Stimulated activated CD4-positive, alpha-beta T cell treated with anti-CD3 and anti-CD28 coated beads, Interleukin-4, amount 100 ng/mL, for 1 hour (primary cell): ENCODE measurements at regions not wholly inside any gene's neighbourhood (a gene's known extent, or its start where the extent isn't known, plus 50 kb on each side); places are given as distances from the start of the nearest gene placed in this dataset.

Experiments used
- DNase-seq: peaks from one replicate; pipeline ENCODE4 v3.0.0-alpha.2; 2020

GRCh38 chr4:54547299-54548097 lies 110.3 kb upstream of the KIT start:
- DNase-seq, result no peak

DNA sequence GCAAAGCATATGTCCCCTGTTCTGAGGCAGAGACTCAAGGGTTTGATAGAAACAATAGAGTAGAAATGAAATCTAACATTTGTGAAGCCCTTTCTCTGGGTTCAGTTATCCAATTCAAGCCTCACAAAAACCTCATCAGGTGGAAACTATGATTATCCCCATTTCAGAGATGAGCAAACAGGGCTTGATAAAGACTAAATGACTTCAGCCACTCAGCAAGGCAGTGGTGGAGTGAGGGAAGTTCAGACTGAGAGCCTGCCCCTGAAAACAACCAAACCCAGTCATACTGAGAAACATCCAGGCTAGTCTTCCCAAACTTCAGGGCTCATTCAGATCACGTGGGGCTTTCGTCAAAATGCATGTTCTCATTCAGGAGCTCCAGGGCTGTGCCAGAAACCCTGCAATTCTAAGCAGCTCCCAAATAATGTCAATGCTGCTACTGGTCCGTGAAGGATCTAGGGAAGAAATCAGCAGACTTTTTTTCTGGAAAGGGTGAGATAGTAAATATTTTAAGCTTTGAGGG lies 109.6 kb upstream of the KIT start:
- DNase-seq, result no peak

GRCh38 chr4:54548831-54549460 lies 108.8 kb upstream of the KIT start:
- DNase-seq, result no peak

DNA sequence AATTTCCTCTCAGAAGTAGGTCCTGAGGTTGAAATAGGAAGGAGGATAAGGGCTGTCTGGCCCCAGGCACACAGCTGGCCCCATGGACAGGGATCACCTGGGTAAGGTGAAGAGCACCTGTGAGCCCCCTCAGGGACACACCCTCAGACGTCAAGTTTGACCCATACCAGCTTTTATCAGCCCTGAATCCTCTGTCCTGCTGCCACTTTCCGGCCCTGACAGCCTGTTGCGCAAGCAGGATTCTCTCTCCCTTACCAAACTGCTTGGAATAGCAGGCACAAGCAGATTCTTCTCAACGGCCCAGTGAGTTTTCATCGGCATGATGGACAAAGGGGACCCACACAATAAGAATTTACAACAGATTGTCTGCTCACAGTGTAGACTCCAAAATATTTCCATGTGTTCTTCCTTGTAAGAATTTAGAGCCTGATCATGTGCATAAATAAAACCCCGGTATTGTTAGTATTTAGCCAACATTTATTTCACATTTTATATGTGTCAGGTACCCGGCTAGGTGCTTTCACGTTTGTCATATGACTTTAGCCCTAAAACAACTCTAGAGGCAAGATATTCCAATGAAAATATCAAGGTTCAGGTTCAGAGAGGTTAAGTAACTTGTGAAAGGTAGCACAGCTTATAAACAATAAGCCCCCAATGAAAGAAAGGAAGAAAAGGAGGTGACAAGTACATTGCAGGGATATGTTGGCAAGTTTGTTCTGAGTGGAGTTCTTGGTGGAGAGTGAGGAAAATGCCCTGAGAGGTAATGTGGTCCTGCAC lies 107.2 kb upstream of the KIT start:
- DNase-seq, result no peak

DNA sequence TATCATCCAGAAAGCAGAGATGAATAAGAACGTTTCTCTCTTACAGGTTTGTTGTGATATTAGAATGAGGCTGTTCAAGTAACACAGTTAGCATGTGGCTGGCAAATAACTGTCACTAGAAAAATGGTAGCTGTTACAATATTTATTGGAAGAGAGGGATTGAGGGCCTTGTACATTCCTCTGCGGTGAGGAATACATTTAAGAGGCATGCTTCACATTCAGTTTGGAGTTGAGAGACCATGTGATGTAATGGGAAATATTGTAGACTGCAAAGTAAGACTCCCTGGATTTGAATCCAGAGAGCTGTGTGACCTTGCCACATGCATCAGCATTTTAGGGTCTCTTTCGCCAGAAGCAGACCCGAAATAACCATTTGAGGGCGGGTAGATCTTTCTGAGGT lies 104.8 kb upstream of the KIT start:
- no peak for DNase-seq

DNA sequence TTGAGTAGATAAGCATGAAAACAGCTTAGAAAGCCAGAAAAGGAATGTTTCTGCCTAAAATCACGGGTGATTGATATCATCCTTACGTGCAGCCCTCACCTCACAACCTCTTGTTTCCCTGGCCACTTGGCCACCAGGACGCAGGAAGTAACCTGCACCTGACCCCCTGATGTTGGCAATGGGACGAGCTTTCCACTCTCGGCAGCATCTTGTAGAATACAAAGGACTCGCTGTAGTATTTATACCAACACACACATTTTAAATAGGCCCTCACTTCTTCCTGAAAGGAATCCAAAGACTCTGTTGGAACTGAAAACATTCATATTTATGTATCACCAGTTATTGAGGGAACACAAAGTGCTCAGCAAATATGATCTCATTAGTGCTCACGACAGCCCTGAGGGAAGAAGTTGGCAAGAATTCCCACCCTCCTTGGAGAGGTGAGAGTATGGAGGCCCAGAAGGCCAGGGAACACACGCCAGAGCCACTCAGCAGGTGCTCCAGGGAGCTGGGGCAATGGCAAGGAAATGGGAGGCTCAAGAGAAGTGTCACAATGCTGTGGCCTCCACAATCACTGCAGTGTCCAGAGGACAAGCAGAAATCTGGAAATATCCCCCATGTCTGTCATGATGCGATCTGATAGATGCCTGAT lies 103.3 kb upstream of the KIT start:
- no peak for DNase-seq

- DNase-seq, result no peak
These were observed 101.7 kb upstream of the KIT start for GRCh38 chr4:54556051-54556450.

DNA sequence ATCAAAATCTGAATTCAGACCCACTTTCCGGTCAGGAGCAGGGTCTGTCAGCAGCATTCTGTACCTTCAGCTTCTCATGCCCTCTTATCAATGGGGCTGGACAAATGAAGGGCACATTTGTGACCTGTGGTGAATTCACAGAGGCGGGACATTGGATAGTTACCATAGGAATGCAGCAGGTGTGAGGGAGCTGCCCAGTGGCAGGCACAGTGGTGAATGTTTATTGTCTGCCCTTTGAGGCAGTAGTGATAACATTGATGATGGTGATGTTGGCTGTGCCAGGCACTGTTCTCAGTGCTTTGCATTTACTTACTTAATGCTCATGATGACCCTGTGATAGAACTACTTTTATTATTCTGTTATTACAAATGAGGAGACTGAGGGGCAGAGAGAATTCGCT lies 101.2 kb upstream of the KIT start:
- DNase-seq, result no peak

DNA sequence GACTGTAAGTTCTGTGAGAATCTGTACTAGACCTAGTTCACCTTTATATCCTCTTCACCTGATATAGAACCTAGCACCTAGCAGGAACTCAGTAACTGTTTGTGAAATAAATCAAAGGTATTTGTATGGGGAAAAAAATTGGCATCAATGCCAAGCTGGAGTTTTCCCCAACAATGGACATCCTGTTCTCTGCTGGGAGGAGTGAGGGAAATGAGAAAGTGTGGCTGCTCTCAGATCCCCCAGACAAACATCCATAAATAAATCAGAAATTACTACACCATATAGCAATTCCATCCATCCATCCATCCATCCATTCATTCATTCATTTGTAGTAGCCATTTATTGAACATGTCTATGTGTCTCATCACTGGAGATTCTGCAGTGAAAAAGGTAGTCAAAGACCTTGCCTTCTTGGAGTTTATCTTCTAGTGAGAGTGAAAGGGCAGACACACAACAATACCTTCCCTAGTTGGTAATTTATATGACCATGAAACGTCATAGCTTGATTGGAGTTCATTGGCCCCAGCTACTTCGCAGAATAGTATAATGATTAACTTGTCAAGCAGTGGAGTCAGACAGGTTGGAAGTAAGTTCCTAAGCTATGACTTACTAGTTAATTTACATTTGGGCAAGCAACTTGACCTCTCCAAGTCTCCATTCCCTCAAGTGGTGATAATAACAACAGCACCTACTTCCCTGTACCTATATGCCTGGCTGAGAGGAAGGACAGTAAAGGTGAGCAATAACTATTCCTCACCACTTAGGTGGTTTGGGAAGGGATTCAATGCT lies 98.7 kb upstream of the KIT start:
- DNase-seq, result no peak

- no peak for DNase-seq
These were observed 97.2 kb upstream of the KIT start for GRCh38 chr4:54560513-54560912.

- no peak for DNase-seq
These were observed 95.8 kb upstream of the KIT start for GRCh38 chr4:54561940-54562339.

DNA sequence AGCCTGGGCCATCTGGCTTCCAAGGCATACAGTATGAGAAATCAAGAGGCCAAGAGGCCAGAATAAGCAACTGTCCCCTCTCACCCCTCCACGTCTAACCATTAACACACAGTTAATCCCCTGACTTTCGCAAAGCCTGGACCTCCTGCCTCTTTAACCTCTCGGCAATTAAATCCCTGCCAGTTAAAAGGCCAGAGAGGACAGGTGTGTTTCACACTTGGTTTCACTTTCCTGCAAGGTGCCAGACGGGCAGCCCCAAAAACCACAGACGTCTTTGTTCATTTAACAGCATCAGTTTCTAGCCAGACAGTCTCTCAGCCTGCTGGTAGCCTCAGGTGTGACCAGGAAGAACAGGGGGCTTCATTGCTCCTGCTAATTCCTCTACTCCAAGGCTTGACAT lies 91.1 kb upstream of the KIT start:
- DNase-seq, result no peak

DNA sequence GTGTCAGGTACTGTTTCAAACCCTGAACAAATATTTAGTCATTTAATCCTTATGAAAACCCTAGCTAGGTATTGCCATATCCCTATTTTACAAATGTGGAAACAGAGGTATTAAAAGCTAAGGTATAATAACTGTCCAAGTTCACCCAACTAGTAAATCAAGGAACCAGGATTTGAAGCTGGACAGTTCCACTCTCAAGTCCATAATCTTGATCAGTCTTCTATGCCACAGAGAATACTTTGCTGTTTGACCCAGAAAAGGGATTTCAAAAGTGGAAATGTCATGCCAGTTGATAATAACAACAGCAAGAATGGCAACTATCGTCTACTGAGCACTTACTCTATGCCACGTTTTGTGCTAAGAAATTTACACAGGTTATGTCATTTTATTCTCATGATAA lies 90.4 kb upstream of the KIT start:
- DNase-seq, result no peak

- DNase-seq, result no peak
These were observed 89.6 kb upstream of the KIT start for GRCh38 chr4:54568184-54568583.

GRCh38 chr4:54570822-54571221 lies 86.9 kb upstream of the KIT start:
- no peak for DNase-seq

- DNase-seq, result no peak
These were observed 86.2 kb upstream of the KIT start for GRCh38 chr4:54571293-54572151.

DNA sequence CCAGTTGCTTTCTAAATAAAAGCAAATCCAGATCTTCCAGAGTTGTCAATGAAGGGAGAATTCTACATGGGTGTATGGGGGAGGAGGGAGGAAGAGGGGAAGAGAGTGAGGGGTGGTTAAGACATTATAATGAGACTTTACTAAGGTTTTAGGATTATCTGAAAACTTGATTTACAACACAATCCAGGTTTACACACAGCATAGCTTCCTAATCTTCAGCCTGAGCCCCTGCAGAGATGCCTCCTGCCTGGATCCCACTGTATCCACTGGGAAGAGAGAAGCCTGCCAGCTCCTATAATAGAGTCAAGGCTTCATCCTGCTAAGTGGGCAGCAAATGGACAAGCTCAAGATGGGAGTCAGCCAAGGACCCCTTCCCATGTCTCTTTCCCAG lies 85.6 kb upstream of the KIT start:
- DNase-seq, result no peak

- DNase-seq, result no peak
These were observed 83.3 kb upstream of the KIT start for GRCh38 chr4:54574500-54574899.

- DNase-seq, result no peak
These were observed 81.8 kb upstream of the KIT start for GRCh38 chr4:54575919-54576318.

DNA sequence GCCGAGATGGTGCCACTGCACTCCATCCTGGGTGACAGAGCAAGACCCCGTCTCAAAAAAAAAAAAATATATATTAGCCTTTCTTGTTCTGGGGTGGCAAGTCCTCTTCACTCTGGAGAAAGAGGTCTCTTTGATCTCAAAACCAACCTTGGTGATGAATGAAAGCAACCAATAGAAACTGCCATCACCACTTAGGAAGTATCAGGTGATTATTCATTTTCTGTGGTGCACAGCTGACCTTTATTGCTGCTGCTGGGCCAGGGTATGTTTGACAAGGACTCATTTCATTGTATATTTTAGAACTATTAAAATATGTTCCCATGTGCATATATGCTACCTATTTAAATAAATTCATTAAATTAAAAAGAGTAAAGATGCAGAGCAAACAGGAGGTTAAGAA lies 76.0 kb upstream of the KIT start:
- DNase-seq, result no peak

DNA sequence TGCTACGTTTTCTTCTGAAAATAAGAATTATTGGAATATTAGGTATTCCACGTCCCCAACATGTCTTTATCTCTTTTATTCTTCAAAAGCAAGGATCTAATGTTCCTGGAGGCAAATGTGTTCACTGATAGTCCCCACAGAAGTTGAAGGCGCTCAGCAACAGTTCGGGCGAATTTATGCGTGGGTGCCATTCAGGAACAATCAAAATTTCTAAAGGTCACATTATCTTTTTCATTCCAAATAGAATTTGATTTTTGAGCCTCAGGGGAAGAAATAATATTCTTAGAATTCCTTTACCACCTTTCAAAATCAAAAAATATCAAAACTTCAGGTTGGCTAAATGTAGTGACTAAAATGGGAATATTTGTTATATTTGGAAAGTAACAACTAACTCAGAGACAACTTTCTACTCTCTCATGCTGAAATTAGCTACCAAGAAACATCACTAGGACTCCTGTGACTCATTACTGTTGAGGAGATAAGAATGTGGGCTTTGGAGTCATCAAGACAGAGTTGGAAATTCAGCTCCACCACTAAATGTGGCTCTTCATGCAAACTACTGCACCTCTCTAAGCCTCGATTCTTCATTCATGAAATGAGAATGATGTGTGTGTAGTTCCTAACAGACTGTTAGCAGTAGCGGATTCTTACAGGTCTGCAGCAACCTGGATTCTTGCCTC lies 72.3 kb upstream of the KIT start:
- DNase-seq, result no peak
